NCI-H748 (cell line): ENCODE measurements at regions not wholly inside any gene's neighbourhood (a gene's known extent, or its start where the extent isn't known, plus 50 kb on each side); places are given as distances from the start of the nearest gene placed in this dataset.
"Not testable (repeated sequence)": the region's sequence is repeated elsewhere in the genome, so short reads cannot be mapped to it uniquely, and the experiment has no call there.

Source experiments
- DNase-seq: peaks from one replicate; lab custom pipeline; 2025; ENCODE audit not compliant: unreplicated experiment; lab: John Stamatoyannopoulos, UW

DNA sequence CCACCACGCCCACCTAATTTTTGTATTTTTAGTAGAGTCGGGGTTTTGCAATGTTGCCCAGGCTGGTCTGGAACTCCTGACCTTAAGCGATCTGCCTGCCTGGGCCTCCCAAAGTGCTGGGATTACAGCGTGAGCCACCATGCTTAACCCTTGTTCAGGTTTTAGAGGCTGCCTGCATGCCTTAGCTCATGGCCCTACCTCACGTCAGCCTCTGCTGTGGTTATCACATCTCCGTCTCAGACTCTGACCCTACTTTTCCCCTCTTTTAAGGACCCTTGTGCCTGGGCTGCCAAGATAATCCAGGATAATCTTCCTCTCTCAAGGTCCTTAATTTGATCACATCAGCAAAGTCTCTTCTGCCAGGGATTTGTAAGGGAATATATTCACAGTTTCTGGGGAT, 98.2 kb upstream of the PMAIP1 start:
- no peak for DNase-seq

DNA sequence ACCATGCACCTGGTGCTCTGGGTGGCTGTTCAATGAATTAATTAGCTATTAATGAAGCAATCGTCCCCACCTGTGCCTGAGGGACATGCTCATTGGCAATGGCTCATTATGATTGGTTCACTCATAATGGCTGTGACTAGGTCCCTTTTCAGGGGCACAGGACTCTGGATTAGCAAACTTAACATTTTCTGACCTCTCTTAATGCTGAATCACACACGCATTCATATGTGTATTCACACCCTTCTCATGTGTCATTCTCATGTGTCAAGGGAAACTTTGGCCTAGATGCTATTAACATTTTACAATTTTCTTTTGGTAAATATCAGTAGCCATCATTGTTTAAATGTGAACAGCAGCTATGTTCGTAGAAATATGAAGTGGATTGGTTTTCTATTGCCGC, 98.9 kb upstream of the PMAIP1 start:
- DNase-seq = no peak

DNA sequence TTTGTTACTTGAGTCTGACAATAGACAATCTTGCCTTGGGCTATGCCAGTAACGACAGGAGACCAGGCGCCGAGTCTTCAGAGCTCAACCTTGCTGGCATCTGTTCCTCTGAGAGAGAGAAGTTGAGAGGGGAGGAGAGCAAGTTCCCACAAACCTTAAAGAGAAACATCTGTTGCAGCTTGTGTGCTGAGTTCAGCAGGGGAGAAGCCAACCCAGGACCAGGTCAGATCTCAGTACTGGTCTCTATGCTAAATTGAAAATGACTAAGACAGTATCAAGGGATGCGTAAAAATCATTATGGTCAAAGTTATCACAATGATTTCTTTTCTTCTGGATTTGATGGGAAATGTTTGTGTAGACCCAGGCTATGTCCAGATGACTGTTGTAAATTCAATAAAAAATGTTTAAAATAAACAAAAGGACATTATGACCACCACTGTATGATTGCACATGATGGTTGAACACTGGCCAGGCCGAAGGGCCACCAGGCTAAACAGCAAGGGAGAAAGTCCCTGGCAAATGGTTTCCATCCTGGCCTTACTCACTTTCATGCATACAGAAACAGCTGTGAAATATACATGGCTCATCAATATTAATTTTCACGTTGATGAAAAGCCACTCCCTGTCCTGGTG, 100.3 kb upstream of the PMAIP1 start:
- no peak for DNase-seq

DNA sequence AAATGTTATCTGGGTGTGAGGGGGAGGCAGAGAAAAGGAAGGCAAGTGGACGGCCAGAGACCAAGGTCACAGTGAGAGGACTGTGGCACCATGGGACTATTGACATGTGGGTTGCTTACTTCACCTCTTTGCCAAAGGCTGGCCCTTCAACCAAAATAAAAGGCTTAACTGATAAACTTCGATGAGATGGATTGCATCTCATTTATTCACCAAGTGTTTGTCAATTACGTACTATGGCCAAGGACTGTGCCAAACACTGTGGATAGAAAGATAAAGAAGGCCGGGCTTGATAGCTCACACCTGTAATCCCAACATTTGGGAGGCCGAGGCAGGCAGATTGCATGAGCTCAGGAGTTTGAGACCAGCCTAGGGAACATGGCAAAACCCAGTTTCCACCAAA, 98.7 kb upstream of the CCBE1 start:
- no peak for DNase-seq

DNA sequence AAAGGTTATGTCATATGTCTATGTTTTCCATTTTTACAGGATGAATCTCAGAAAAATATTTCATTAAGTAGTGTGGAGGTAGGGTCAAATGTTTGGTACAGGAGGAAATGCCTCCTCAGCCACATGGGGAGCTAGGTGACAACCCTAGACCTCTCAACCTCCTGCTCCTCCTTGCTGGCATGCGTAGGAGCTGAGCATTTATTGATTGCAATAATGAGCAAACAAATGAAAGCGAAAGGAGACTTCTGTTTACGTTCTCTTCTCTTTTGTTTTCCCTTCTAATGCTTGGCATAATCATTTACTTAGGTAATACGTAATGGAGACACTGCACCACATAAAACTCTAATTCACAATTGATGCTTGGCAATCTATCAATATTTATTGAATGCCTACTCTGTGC, 95.1 kb upstream of the CCBE1 start:
- DNase-seq = peak; percentile 31

DNA sequence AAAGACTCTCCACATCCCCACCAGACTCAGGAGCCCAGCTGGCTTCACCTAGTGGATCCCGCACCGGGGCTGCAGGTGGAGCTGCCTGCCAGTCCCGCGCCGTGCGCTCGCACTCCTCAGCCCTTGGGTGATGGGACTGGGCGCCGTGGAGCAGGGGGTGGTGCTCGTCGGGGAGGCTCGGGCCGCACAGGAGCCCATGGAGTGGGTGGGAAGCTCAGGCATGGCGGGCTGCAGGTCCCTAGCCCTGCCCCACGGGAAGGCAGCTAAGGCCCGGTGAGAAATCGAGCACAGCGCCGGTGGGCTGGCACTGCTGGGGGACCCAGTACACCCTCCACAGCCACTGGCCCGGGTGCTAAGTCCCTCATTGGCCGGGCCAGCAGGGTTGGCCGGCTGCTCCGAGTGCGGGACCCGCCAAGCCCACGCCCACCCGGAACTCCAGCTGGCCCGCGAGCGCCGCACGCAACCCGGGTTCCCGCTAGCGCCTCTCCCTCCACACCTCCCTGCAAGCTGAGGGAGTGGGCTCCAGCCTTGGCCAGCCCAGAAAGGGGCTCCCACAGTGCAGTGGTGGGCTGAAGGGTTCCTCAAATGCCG, 93.2 kb upstream of the CCBE1 start:
- not testable (repeated sequence) for DNase-seq

DNA sequence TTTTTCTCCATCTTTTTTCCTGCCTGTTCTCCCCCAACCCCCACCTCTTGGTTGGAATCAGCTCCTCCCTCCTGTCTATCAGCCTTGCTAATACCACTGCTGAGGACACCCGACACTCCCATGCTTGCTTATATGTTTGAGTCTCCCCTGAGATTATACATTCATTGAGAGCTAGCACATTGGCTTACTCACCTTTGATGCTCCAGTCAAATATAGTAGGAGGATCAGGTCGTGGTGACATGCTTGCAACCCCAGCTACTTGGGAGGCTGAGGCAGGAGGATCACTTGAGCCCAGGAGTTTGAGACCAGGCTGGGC, 91.5 kb upstream of the CCBE1 start:
- no peak for DNase-seq

DNA sequence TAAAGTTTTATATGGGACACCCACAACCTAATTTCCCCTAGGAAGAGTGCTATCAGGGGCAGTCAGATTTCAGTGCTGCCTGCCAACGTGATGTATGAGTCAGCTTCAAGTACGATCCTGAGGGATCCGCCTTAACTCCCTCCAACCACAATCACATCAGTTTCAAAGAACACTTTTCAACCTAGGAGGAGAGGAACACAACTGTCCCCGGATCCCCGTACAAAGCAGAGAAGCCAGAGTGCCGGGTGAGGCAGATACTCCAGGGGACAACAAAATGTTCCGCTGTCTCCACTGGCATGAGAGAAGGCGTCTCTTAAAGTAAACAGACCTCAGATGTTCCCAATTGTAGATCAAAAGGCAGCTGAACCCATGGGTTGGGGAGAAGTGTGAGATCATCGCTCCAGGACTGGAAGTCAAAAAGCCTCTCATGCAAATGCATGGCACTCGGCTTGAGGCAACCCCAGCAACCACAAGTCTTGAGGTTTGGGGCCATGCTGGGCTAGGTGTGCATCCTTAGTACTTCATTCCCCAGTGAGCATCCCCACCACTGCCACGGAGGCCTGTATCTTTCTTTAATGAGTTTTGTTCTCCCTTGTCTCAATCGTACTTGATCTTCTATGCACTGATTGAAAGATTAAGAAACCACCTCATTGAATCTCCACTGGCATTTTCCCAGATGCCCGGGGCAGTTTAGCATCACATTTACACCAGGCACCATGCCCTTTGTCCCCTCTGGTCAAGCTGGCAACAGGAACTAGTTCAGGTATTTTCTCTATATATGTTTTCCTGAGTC, 91.0 kb upstream of the CCBE1 start:
- DNase-seq = no peak

DNA sequence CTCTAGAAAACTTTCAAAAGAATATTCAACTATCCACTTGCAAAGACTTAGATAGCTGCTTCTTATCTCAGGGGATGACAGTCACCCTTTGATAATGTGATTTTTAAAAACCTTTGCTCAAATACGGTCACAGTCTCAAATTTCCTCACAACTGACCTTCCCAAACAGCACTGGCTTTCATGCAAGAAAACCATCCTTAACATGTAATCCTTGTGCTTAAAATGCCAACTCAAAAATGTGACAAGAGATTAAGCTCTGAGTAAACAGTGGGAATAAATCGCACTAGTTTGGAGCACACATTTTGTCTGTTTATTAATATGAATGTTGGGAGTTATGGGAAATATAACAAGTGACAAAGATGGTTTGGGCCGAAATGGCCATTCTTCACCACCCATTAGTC, 87.5 kb upstream of the CCBE1 start:
- DNase-seq = no peak

DNA sequence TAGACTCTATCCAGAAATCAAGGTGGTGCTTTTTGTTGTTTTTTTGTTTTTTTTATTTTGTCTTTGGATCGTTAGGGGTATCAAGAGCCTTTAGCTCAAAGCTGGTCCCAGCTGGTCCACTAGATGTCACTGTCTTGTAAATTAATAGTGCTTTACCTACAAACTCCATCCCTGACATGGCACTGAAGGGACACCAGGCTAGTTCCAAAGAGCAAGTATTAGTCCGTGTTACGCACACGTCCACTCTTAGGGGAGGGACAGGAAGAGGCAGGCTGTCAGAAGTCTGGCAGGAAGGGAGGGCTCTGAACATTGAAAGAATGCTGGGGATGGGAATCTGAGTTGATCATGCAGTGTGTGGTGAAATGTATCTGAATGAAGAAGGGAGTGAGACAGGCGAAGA, 85.9 kb upstream of the CCBE1 start:
- peak; percentile 75 for DNase-seq

DNA sequence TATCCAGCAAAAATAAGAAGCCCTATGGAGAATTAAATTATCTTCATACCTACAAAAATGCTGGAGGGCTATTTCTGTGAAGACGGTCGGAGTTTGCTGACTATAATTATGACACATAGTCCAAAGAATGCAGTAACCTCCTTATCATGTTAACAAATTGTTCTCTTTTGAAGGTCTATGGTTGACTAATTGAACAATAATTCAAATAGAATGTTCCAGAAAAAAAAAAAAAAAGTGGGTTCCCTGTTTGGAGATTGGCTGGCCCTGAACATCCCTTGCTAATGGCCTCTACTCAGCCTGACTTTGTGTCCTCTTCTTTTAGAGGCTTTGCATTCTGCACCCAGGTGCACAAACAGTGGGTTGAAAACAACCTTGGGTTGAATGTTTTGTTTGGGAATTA, 82.8 kb upstream of the CCBE1 start:
- DNase-seq = no peak

DNA sequence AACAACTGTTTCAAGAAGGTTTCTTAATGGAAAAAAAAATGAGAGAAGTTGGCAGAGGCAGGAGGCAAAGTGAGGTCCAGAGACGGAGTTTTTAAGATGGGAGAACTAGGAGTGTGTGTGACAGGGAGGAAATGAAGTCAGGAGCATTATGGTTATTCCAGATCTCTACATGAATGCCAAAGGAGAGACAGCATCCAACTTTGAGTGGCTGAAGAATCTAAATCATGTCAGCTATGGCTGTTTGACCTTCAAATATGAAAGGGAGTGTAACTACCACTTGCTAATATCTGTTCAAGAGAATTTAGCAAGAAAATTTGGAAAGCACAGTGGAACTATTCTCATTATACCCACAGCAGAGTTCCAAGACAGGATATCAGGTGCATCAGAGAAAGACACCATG, 81.2 kb upstream of the CCBE1 start:
- DNase-seq = no peak

DNA sequence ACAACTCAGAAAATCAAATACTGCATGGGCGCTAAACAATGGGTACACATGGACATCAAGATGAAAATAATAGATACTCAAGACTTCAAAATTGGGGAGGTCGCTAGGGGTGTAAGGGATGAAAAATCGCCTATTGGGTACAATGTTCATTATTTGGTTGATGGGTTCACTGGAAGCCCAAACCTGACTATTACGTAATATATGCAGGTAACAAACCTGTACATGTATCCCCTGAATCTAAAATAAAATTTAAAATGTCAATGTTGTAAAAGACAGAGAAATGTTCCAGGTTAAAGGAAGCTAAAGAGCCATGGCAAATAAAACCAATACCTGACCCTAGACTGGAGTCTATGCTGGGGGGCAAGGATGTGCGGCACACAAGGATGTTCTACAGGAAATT, 80.4 kb upstream of the CCBE1 start:
- no peak for DNase-seq

DNA sequence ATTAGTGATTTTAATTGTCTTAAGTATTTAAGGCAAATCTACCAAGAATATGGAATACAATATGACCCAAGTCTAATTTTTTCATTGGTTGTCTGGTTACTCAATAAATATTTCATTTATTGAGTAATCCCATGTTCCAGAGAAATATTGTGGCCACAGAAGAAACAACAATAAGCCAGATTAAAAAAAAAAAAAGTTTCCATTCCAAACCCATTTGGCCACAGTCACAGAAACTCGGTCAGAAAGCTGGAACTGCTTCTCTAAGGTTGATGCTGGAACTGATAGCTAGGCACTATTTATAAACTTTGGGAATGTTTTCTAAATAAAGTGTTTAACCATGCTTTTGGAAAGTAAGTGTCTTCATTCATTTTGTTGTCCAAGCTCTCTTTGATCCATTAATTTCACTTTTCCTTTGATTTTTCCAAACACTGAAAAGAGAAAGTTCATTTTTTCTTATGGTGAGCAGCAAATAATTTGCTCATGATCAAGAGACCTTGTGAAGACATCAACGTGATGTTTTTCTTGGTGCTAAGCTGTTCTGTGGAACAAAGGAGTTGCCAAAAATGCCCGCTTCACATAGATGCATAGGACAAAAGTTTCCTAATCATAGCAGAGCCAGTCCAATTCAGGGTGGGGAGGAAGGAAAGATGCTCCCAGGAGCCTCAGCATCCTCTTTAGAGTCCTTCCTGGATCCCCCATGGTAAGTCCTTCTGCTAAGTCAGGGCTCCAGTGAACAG, 72.1 kb upstream of the CCBE1 start:
- no peak for DNase-seq

DNA sequence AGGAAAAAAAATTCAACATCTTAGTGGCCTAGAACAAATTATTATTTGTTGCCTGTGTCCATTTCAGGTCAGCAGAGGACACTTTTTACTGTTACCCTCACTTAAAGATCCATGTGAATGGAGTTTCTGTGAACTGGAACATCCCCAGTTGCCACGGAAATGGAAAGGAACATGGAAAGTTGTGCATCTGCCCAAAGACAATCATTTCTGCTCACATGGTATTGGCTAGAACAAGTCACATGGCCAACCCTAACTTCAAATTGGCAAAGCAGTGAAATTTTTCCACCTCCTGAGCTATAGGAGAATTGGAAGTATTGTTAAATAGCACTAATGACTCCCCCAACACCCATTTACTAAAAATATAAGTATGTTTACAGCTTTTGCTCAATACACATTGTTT, 71.2 kb upstream of the CCBE1 start:
- DNase-seq = no peak

DNA sequence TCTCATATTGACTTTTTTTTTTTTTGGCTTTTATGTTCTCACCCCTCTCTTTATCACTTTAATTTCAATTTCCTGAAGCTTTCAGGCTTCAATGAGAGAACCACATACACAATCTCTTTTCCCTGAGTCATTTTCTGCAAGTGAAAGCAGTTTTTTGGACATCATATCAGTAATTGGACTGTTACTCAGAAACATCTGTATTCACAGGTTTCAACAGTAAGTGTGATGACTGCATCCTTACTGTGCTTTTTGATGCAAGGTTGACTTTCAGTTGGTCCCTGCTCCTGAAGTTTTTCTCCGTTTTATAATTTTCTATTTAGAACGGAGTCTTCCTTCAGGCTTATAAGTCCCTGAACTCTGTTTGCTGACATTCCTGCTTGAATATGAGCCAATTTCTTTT, 70.5 kb upstream of the CCBE1 start:
- DNase-seq = no peak

DNA sequence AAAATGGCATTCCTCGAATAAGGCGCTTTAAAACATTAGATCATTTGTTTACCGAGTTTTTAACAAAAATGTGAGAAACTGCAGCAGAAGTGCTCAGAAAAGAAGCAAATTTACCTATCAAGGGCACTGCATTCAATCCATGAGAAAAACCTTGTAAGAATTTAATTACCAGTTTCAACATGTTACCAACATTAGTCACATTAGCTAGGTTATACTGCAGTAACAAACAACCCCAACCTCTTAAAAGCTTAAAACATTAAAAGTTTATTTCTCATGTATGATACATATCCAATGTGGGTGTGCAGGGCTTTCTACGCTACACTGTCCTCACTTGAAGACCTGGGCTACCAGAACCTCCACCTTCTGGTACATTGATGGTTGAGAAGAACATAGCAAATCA, 68.1 kb upstream of the CCBE1 start:
- no peak for DNase-seq

DNA sequence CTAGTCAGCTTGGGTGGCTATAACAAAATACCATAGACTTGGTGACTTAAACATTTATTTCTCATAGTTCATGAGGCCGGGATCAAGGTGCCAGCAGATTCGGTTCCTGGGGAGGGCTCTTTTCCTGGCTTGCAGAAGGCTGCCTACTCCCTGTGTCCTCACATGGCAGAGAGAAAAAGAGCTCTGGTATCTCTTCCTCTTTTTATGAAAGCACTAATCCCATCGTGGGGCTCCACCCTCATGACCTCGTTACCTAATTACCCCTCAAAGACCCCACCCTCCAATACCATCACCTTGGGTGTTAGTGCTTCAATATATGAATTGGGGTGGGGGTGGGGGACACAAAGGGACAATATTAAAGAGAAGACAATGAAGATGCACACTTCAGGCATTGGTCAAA, 67.1 kb upstream of the CCBE1 start:
- DNase-seq = no peak

DNA sequence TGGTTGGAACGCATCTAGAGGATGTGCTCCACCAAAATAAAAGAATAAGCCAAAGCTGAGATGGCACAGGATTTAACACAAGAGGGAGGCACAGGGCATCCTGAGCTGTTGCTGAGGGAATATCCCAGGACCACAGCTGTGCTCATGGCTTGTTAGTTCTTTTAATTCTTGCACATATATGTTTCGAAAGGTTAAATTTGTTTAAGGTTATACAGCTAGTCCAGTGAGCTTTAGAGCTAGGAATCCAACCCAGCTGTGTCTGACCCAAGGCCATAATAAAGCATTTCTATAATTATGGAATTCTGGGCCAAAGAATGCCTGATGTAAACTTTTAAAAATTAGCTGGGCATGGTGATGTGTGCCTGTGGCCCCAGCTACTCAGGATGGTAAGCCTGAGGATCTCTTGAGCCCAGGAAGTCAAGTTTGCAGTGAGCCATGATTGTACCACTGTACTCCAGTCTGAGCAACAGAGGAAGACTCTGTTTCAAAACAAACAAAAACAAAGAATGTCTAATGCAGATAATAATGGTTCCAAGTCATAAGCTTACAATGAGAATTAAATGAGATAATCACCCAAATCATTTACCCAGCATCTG, 66.4 kb upstream of the CCBE1 start:
- DNase-seq = no peak

DNA sequence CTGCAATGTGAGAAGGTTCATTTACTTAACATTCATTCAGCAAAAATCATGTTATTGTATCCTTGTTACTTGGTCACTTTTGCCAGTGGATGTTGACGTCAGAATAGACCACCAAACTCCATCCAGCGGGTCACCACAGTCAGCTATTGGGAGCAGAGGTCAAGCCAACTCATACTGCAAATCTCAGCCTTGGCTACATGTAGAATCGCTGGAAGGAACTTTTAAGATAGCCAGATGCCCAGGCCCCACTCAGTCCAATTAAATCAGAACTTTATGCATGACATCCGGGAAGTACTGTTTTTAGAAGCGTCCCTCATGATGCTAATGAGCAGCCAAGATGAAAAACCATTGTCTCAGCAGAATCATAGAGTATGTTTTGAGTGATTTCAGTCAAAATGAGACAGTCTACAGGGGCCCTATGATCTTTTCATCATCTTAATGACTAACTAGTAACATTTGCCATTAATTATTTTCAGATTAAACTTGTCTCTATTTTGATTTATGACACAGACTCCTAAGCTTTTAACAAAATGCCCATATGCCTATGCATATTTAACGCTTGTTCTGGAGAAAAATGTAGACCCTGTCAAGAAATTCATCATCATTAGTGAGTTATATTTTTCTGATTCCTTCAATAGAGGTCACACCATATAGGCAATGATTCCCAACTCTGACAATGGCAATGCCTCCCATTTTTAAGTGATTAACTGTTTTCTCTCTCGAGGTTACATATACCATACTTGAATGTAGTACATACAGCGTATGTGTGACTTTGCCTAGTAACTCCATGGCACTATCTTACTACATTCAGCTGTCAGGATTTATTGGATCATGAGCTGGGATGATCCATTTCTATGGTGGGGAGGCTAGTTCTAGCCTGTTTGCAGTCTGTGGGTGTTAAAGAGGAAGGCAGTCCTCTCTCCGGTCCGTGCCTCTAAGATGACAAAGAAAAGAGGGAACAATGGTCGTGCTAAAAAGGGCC, 63.7 kb upstream of the CCBE1 start:
- no peak for DNase-seq

DNA sequence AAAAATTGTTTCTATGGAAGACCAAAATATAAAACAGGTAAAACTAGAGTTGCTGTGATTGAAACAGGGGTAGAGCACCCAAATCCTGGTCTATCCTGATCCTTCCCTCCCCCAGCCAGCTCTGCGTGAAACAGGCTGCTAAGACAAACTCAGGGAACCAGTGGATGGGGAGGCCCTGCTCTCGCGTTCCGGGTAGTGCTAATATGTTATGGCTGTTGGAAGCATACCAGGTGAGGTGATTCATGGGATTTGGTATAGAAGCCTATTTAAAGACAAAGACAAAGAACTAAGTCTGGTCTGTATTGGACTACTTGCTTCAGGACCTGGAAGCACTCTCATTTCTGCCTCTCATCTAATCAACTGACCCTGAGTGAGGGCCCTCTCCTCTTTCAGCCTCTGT, 63.0 kb upstream of the CCBE1 start:
- no peak for DNase-seq
